Fibroblast of pulmonary artery (primary cell): ENCODE measurements at regions not wholly inside any gene's neighbourhood (a gene's known extent, or its start where the extent isn't known, plus 50 kb on each side); places are given as distances from the start of the nearest gene placed in this dataset.

ENCODE experiments used
- DNase-seq: peaks from one replicate; pipeline ENCODE4 v3.0.0-alpha.2; 2010; ENCODE audit warnings: low read depth
- H3K4me3 ChIP-seq: replicated peaks from 2 replicates; pipeline ENCODE4 v1.5.1; 2011; ENCODE audit warnings: low read depth, mild to moderate bottlenecking, control low read depth, low read length, moderate library complexity
- TF ChIP-seq, protein P1 (sequence below): IDR thresholded peaks from 2 replicates; pipeline ENCODE4 v1.5.1; 2011; ENCODE audit warnings: mild to moderate bottlenecking, control low read depth, low read length, inconsistent platforms; ENCODE audit errors: missing control alignments

DNA sequence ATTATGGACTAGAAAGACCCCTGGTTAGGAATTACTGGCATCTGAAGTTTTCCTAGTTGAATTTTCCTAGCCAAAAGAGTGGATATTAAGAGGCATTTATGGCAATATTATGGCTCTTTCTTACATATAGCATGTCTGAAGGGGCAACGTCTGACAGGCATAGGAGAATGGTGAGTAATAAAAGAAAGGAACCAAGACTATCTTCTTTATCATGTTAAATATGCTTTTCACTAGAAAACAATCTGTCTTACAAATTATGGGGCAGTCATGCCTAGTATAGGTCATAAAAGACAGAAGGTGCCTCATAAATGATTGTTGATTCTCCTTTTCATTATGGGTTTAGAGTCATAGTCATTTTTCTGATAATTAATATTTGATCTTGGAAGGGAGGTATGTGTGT lies 431.1 kb upstream of the HTR2C start:
- no peak for DNase-seq
- no peak overlapping the region for H3K4me3 ChIP-seq
- TF ChIP-seq, protein P1, sequence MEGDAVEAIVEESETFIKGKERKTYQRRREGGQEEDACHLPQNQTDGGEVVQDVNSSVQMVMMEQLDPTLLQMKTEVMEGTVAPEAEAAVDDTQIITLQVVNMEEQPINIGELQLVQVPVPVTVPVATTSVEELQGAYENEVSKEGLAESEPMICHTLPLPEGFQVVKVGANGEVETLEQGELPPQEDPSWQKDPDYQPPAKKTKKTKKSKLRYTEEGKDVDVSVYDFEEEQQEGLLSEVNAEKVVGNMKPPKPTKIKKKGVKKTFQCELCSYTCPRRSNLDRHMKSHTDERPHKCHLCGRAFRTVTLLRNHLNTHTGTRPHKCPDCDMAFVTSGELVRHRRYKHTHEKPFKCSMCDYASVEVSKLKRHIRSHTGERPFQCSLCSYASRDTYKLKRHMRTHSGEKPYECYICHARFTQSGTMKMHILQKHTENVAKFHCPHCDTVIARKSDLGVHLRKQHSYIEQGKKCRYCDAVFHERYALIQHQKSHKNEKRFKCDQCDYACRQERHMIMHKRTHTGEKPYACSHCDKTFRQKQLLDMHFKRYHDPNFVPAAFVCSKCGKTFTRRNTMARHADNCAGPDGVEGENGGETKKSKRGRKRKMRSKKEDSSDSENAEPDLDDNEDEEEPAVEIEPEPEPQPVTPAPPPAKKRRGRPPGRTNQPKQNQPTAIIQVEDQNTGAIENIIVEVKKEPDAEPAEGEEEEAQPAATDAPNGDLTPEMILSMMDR = no peak

DNA sequence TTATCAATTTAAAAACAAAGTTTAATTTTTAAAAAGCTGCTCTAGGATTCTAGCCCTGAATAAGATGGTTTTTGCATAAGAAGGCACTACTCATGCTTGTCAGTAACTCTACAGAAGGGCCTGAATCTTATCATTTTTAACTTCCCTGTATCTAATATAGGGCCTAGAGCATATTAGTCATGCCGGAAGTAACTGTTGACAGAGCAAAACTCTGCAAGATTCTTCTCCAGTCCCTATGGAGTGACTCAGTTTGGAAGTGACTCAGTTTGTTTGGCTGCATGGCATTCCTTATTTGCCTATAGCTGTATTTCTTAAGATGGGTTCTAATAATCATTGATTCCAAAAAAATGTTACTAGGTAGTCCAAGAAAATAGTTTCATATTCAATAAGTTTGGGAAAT lies 431.8 kb upstream of the HTR2C start:
- TF ChIP-seq, protein P1 = no peak
- no peak overlapping the region for H3K4me3 ChIP-seq
- peak; percentile 72 for DNase-seq

DNA sequence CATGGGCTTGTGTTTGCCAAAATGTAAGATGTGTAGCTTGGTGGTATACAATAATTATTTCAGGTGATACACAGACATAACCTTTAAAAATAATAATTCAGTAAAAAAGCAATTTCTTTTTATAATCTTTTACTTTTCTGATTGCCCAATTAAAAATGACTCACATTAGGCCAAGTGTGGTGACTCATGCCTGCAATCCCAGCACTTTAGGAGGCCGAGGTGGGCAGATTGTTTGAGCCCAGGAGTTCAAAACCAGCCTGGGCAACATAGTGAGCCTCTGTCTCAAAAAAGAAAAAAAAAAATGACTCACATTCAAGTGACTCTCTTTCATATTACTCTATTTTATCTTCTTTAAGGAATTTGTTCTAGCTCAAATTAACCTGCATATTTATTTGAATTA lies 449.4 kb upstream of the HTR2C start:
- DNase-seq = peak; percentile 16
- H3K4me3 ChIP-seq = no peak overlapping the region
- TF ChIP-seq, protein P1 = no peak

DNA sequence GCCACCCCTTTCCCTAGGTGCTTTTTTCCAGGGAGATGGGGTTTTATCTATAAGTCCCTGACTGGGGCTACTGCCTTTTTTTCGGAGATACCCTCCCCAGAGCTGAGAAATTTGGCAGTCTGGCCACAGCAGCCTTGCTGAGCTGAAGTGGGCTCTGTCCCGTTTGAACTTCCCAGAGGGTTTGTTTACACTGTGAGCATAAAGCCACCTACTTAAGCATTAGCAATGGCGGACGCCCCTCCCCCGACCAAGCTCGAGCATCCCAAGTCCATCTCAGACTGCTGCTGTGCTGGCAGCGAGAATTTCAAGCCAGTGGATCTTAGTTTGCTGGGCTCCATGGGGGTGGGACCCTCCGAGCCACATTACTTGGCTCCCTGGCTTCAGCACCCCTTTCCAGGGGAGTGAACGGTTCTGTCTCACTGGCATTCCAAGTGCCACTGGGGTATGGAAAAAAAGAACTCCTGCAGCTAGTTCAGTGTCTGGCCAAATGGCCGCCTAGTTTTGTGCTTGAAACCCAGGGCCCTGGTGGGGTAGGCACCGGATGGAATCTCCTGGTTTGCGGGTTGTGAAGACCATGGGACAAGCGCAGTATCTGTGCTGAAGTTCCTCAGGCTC lies 456.4 kb upstream of the HTR2C start:
- no peak overlapping the region for H3K4me3 ChIP-seq
- TF ChIP-seq, protein P1 = no peak
- DNase-seq = no peak

DNA sequence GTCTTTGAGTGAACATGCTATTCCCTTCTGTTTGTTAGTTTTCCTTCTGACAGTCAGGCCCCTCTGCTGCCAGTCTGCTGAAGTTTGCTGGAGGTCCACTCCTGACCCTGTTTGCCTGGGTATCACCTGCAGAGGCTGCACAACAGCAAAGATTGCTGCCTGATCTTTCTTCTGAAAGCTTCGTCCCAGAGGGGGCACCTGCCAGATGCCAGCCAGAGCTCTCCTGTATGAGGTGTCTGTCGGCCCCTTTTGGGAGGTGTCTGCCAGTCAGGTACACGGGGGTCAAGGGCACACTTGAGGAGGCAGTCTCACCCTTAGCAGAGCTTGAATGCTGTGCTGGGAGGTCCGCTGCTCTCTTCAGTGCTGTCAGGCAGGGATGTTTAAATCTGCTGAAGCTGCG lies 456.9 kb upstream of the HTR2C start:
- TF ChIP-seq, protein P1 = no peak
- DNase-seq = no peak
- no peak overlapping the region for H3K4me3 ChIP-seq

DNA sequence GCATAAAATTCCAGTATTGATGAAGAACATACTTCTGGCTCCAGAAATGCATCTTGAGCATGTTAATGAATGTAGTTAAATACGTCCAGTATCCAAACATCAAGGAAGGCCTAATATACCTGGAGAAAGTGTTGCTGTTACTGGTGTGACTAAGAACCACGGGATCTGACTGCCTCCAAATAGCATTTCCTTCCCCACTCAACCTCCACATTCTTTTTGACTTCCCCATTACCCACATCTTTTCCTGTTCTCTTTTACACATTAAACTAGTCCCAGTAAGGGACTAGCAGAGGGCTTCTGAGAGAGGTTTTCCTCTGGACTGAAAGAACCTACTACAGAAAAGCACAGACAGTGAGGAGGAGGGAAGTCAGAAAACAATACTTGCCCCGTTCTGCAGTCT lies 482.8 kb upstream of the HTR2C start:
- TF ChIP-seq, protein P1 = no peak
- H3K4me3 ChIP-seq = no peak overlapping the region
- DNase-seq = no peak

DNA sequence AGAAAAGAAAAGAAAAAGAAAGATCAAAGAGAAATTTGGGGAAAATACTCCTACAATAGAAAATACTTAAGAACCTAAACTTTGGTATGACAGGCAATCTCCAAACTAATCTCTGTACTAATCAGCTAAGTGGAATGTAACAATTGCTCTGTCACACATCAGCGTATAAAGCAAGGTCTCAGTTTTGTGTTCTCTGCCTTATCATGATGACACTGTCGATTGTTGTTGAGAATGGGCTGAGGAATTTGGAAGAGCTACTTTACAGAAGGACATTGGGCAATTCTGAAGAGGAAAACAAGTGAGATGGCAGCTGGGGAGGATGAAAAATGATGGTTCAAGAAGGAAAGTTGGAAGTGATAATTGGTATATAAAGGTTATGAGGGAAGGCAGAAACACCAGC lies 486.0 kb upstream of the HTR2C start:
- H3K4me3 ChIP-seq = no peak overlapping the region
- DNase-seq = peak; percentile 13
- TF ChIP-seq, protein P1 = no peak
